ENCODE measurements at regions not wholly inside any gene's neighbourhood (a gene's known extent, or its start where the extent isn't known, plus 50 kb on each side); places are given as distances from the start of the nearest gene placed in this dataset.

- no peak for DNase-seq
Measured at GRCh38 chr13:88103824-88104223, 432.7 kb downstream of the SLITRK5 start.

GRCh38 chr13:88104576-88104975, 433.4 kb downstream of the SLITRK5 start:
- DNase-seq = no peak

- DNase-seq = no peak
Measured at GRCh38 chr13:88107570-88107969, 436.4 kb downstream of the SLITRK5 start.

GRCh38 chr13:88112526-88112925, 441.4 kb downstream of the SLITRK5 start:
- no peak for DNase-seq

- DNase-seq = no peak
Measured at GRCh38 chr13:88115976-88116375, 444.8 kb downstream of the SLITRK5 start.

GRCh38 chr13:88118952-88119351, 447.8 kb downstream of the SLITRK5 start:
- no peak for DNase-seq

GRCh38 chr13:88124142-88124541, 453.0 kb downstream of the SLITRK5 start:
- DNase-seq = no peak

- no peak for DNase-seq
Measured at GRCh38 chr13:88125055-88125454, 453.9 kb downstream of the SLITRK5 start.

- DNase-seq = no peak
Measured at GRCh38 chr13:88136098-88136790, 465.1 kb downstream of the SLITRK5 start.

GRCh38 chr13:88142653-88143052, 471.5 kb downstream of the SLITRK5 start:
- no peak for DNase-seq

GRCh38 chr13:88144580-88144979, 473.4 kb downstream of the SLITRK5 start:
- no peak for DNase-seq

- no peak for DNase-seq
Measured at GRCh38 chr13:88153353-88153752, 482.2 kb downstream of the SLITRK5 start.

GRCh38 chr13:88154001-88154400, 482.8 kb downstream of the SLITRK5 start:
- DNase-seq = no peak

- DNase-seq = no peak
Measured at GRCh38 chr13:88162076-88162702, 491.0 kb downstream of the SLITRK5 start.

- no peak for DNase-seq
Measured at GRCh38 chr13:88176231-88176630, 505.1 kb downstream of the SLITRK5 start.

GRCh38 chr13:88183440-88183839, 512.3 kb downstream of the SLITRK5 start:
- no peak for DNase-seq

GRCh38 chr13:88188986-88189385, 517.8 kb downstream of the SLITRK5 start:
- DNase-seq = no peak

- no peak for DNase-seq
Measured at GRCh38 chr13:88189728-88190127, 518.6 kb downstream of the SLITRK5 start.

GRCh38 chr13:88196106-88196505, 524.9 kb downstream of the SLITRK5 start:
- no peak for DNase-seq

- no peak for DNase-seq
Measured at GRCh38 chr13:88217372-88217771, 546.2 kb downstream of the SLITRK5 start.

GRCh38 chr13:88217883-88218282, 546.7 kb downstream of the SLITRK5 start:
- DNase-seq = no peak

- no peak for DNase-seq
Measured at GRCh38 chr13:88223958-88224357, 552.8 kb downstream of the SLITRK5 start.

GRCh38 chr13:88235441-88235840, 564.3 kb downstream of the SLITRK5 start:
- DNase-seq = no peak

GRCh38 chr13:88246239-88246638, 575.1 kb downstream of the SLITRK5 start:
- DNase-seq = no peak

GRCh38 chr13:88248393-88248792, 577.2 kb downstream of the SLITRK5 start:
- DNase-seq = no peak

Data from activated T-cell treated with anti-CD3 and anti-CD28 coated beads, Interleukin-2, amount 50 U/mL, for 1 hour (primary cell).